Activated CD4-positive, alpha-beta memory T cell treated with anti-CD3 and anti-CD28 coated beads, Interleukin-2, amount 10 ng/mL, durations not matched to agents 7 days and 5 days (primary cell): ENCODE measurements at regions not wholly inside any gene's neighbourhood (a gene's known extent, or its start where the extent isn't known, plus 50 kb on each side); places are given as distances from the start of the nearest gene placed in this dataset.

ENCODE experiments used
- CTCF ChIA-PET: fragments of 350-600 bp; sonication (Branson Sonifier 250); formaldehyde crosslinking; loops from one replicate; lab custom pipeline; 2021; ENCODE audit warnings: antibody characterized with exemption, inconsistent platforms; lab: Charles Lee
- POLR2A ChIA-PET: fragments of 350-600 bp; sonication (Branson Sonifier 250); formaldehyde crosslinking; loops from one replicate; lab custom pipeline; 2021; ENCODE audit warnings: antibody characterized with exemption; lab: Charles Lee
- DNase-seq: peaks from one replicate; pipeline ENCODE4 v3.0.0-alpha.2; 2020
- H3K27ac Mint-ChIP-seq: one replicate; pipeline ENCODE4 v1.8.0; 2021; ENCODE audit warnings: mild to moderate bottlenecking, mixed read lengths
- H3K27me3 Mint-ChIP-seq: one replicate; pipeline ENCODE4 v1.8.0; 2021; ENCODE audit warnings: mixed read lengths
- H3K36me3 Mint-ChIP-seq: one replicate; pipeline ENCODE4 v1.8.0; 2021; ENCODE audit warnings: low read depth, mixed read lengths
- H3K4me1 Mint-ChIP-seq: one replicate; pipeline ENCODE4 v1.8.0; 2021; ENCODE audit warnings: mixed read lengths
- H3K4me3 Mint-ChIP-seq: one replicate; pipeline ENCODE4 v1.8.0; 2021; ENCODE audit warnings: mild to moderate bottlenecking, mixed read lengths
- H3K9me3 Mint-ChIP-seq: one replicate; pipeline ENCODE4 v1.8.0; 2021; ENCODE audit warnings: mixed read lengths

DNA sequence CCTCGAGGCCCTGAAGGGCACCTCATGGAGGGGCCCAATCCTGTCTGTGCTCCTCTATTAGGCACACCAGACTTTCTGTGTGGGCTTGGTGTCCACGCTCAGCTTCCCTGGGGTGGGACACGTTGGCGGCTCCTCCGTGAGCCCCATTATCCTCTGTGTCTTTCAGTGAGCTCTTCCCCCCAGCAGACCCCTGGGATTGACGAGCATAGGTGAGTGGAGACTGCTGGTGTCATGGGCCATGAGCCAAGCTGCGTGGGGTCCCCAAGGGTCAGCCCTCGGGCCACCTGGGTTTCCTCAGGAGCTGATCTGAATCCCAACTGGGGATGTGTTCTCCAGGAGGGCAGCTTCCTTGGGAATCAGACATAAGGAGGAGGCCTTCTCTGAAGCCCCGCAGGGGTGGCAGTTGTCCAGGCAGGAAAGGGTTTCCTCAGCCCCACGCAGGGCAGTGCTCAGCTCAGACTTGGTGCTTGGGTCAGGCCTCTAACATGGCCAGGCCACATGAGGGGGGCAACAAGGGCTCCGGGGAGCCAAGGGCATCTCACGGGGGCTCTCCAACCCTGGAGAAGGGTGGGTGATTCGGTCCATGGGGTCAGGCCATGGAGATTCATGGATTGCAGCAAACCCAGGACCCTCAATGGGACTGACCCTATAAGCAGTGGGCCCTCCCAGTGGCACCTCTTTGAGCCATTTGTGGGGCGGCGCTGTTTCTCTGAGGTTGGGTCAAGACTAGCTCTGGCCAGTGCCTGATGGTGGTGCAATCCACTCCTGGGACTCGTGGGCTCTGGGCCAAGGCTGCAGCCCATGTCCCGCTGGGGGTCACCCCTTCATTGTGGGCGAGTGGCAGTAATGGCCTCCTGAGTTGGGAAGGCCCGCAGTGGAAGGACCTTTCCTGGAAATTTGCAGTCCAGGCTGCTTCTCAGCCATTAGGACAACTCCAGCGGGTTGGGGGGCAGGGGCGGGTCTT is 222.5 kb downstream of the SNRPN start:
- no peaks in the 10 kb centered on the region for H3K36me3 Mint-ChIP-seq
- DNase-seq: peak; percentile 2
- H3K27me3 Mint-ChIP-seq: no peaks in the 10 kb centered on the region
- peaks cover 37% of the 10 kb centered on the region for H3K9me3 Mint-ChIP-seq
- CTCF ChIA-PET: no interaction called here
- POLR2A ChIA-PET: no interaction called here
- H3K4me1 Mint-ChIP-seq: no peaks in the 10 kb centered on the region
- H3K4me3 Mint-ChIP-seq: no peak overlapping the region
- no peak overlapping the region for H3K27ac Mint-ChIP-seq

DNA sequence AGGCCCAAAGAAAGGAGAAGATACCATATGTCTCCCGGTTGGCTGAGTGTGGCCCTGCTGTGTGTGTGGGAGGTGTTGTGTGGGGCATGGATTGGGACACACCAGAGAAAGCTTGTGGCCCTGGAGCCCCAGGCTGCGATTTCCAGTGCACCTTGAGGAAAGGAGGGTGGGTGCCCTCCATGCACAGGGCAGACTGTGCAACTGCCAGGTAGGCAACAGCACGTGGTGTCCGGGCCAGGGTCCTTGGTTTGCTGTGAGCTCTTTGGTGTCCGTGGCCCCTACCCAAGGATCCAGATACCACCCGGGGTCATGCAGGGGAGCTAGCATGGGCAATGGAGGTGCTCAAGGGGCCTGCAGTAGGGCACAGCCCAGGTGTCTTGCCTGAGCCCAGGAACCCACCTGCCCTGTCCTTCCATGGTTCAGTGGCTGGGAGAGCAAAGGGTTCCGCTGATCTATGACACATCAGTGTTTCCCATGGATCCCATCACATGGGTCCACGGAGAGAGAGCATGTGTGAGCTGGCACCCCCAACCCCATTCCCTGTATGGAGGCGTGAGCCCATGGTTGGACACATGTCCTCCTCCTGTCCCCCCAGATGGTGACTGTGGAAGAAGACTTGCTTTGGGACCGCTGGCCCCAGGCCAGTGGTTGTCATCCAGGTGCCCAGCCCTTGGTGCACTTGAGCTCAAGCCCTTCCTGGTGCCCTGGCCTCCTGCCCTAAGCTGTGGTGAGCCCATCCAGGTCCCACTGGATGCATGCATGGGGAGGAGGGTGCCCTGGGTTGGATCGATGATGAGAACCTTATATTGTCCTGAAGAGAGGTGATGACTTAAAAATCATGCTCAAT is 223.4 kb downstream of the SNRPN start:
- H3K4me3 Mint-ChIP-seq: no peak overlapping the region
- no peaks in the 10 kb centered on the region for H3K27me3 Mint-ChIP-seq
- H3K4me1 Mint-ChIP-seq: no peaks in the 10 kb centered on the region
- ChIA-PET CTCF (no interaction called here), POLR2A (no interaction called here)
- peaks cover 42% of the 10 kb centered on the region for H3K9me3 Mint-ChIP-seq
- peak; percentile 1 for DNase-seq
- H3K27ac Mint-ChIP-seq: no peak overlapping the region
- H3K36me3 Mint-ChIP-seq: no peaks in the 10 kb centered on the region

DNA sequence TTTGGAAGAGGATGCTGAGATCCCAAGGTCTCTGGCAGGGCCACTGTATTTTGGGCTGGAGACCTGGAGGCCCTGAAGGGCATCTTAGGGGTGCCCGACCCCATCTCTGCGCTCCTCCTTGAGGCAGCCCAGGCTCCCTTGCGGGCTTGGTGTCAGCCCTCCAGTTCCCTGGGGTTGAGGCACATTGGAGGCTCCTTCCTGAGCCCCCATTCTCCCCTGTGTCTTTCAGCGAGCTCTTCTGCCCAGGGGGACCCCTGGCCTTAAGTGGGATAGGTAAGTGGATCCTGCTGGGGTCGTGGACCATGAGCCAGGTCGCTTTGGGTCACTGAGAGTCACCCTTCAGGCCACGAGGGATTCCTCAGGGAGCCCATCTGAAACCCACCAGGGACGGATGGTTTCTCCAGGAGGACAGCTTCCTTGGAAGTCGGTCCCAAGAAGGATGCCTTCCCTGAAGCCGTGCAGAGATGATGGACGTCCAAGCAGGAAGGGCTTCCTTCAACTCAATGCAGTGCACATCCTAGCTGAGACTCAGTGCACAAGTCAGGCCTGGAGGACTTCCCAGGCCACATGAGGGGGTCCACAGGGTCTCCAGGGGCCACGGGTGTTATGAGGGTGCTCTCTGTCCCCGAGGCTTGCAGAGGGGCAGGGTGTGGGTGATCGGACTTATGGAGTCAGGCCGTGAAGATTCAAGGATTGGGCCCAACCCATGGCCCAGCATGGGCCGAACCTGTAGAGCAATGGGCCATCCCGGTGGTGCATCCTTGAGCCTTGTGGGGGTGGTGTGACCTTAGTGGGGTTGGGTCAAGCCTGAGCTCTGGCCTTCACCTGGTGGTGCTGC is 224.3 kb downstream of the SNRPN start:
- DNase-seq: peak; percentile 14
- H3K4me3 Mint-ChIP-seq: no peak overlapping the region
- no peaks in the 10 kb centered on the region for H3K36me3 Mint-ChIP-seq
- ChIA-PET POLR2A (no interaction called here), CTCF (no interaction called here)
- H3K27me3 Mint-ChIP-seq: no peaks in the 10 kb centered on the region
- no peak overlapping the region for H3K27ac Mint-ChIP-seq
- H3K9me3 Mint-ChIP-seq: peaks cover 42% of the 10 kb centered on the region
- no peaks in the 10 kb centered on the region for H3K4me1 Mint-ChIP-seq

DNA sequence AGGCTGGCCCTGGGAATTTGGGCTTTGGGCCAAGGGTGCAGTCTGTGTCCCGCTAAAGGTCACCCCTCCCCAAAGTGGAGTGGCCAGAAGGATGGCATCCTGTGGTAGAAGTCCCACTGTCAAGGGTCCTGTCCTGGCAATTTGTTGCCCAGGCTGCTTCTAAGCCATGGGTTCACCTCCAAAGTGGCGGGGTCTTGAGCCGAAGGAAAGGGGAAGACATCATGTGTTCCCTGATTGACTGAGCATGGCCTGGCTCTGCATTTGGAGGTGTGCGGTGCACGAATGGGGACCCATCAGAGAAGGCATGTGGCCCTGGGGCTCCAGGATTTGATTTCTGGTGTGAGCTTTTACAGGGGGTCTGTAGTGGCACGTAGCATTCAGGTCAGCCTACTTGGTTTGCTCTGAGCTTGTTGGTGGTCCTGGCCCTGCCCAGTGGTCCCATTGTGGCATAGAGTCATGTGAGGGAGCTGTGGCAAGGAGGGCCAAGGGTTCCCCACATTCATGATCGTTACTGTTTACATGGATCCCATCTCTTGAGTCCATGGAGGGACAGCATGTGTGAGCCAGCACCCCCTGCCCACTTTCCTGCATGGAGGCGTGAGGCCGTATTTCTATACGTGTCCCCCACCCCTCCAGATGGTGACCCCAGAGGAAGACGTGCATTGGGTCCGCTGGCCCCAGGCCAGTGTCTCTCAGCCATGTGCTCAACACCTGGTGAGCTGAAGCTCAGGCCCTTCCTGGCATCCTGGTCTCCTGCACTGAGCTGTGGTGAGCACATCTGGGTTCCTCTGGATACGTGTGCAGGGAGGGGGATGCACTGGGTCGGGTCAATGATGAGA is 225.1 kb downstream of the SNRPN start:
- Mint-ChIP-seq H3K27me3 (no peaks in the 10 kb centered on the region), H3K36me3 (no peaks in the 10 kb centered on the region), H3K4me1 (no peaks in the 10 kb centered on the region), H3K4me3 (no peak overlapping the region), H3K9me3 (peaks cover 35% of the 10 kb centered on the region), H3K27ac (no peak overlapping the region)
- no peak for DNase-seq
- ChIA-PET POLR2A (no interaction called here), CTCF (no interaction called here)

DNA sequence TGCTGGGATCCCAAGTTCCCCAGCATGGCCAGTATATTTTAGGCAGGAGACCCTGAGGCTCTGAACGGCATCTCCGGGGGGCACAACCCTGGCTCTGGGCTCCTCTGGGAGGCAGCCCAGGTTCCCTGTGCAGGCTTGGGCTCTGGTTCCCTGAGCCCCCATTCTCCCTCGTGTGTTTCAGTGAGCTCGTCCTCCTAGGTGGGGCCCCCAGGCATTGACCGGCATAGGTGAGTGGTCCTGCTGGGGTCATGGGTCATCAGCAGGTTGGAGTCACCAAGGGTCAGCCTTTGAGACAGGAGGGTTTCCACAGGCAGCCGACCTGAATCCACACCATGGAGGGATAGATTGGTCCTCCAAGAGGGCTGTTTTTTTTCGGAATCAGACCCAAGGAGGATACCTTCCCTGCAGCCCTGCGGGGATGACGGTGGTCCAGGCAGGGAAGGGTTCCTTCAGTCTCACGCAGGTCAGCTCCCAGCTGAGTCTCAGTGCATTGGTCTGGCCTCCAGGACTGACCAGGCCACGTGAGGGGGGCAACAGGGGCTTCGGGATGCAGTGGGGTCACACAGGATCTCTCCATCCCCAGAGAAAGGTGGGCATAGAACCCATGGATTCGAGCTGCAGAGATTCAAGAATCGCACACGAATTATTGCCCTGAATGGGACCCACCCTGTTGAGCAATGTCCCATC is 226.0 kb downstream of the SNRPN start:
- DNase-seq: no peak
- H3K4me3 Mint-ChIP-seq: no peak overlapping the region
- CTCF ChIA-PET: no interaction called here
- no peak overlapping the region for H3K27ac Mint-ChIP-seq
- H3K36me3 Mint-ChIP-seq: no peaks in the 10 kb centered on the region
- POLR2A ChIA-PET: no interaction called here
- H3K9me3 Mint-ChIP-seq: peaks cover 38% of the 10 kb centered on the region
- no peaks in the 10 kb centered on the region for H3K27me3 Mint-ChIP-seq
- H3K4me1 Mint-ChIP-seq: no peaks in the 10 kb centered on the region

DNA sequence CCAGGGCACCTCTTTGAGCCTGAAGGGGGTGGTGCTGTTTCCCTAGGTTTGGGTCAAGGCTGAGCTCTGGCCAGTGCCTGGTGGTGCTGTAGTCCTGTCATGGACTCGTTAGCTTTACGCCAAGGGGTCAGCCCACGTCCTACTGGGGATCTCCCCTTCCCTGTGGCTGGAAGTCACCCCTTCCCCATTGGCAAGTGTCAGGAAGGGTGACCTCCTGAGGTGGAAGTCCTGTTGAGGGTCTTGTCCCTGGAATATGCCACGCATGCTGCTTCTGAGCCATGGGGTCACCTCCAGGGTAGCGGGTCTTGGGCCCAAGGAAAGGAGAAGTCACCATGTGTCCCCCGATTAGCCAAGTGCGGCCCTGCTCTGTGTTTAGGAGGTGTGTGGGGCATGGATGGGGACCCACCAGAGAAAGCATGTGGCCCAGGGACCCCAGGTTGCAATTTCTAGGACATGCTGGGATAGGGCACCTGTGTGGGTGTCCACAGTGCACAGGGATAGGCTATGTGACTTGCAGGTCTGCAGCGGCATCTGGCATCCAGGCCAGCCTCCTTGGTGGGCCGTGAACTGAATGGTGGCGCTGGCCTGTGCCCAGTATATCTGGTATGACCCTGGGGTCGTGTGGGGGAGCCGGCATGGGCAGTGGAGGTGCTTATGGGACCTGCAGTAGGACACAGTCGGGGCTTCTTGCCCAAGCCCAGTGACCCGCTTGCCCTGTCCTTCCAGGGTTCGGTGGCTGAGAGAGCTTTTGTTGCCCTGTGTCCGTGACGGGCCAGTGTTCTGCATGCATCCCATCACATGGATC is 226.7 kb downstream of the SNRPN start:
- no peak for DNase-seq
- POLR2A ChIA-PET: no interaction called here

DNA sequence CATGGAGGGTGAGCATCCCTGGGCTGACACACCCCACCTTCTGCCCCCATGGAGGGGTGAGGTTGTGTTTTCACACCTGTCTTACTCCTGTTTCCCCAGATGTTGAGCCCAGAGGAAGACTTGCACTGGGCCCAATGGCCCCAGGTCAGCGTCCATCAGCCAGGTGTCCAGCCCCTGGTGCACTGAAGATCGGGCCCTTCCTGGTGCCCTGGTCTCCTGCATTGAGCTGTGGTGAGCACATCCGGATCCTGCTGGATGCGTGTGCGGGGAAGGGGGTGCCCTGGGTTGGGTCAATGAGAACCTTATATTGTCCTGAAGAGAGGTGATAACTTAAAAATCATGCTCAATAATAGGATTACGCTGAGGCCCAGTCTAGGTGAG is 227.3 kb downstream of the SNRPN start:
- H3K36me3 Mint-ChIP-seq: no peaks in the 10 kb centered on the region
- no peak overlapping the region for H3K4me3 Mint-ChIP-seq
- no peak overlapping the region for H3K27ac Mint-ChIP-seq
- H3K9me3 Mint-ChIP-seq: peaks cover 37% of the 10 kb centered on the region
- CTCF ChIA-PET: no interaction called here
- no peaks in the 10 kb centered on the region for H3K27me3 Mint-ChIP-seq
- no peaks in the 10 kb centered on the region for H3K4me1 Mint-ChIP-seq
- POLR2A ChIA-PET: no interaction called here
- DNase-seq: no peak

More for the DNA sequence above, 226.7 kb downstream of the SNRPN start:
- H3K4me1 Mint-ChIP-seq: no peaks in the 10 kb centered on the region
- no peaks in the 10 kb centered on the region for H3K36me3 Mint-ChIP-seq
- no peak overlapping the region for H3K27ac Mint-ChIP-seq
- H3K4me3 Mint-ChIP-seq: no peak overlapping the region
- H3K27me3 Mint-ChIP-seq: no peaks in the 10 kb centered on the region
- peaks cover 37% of the 10 kb centered on the region for H3K9me3 Mint-ChIP-seq
- CTCF ChIA-PET: no interaction called here

DNA sequence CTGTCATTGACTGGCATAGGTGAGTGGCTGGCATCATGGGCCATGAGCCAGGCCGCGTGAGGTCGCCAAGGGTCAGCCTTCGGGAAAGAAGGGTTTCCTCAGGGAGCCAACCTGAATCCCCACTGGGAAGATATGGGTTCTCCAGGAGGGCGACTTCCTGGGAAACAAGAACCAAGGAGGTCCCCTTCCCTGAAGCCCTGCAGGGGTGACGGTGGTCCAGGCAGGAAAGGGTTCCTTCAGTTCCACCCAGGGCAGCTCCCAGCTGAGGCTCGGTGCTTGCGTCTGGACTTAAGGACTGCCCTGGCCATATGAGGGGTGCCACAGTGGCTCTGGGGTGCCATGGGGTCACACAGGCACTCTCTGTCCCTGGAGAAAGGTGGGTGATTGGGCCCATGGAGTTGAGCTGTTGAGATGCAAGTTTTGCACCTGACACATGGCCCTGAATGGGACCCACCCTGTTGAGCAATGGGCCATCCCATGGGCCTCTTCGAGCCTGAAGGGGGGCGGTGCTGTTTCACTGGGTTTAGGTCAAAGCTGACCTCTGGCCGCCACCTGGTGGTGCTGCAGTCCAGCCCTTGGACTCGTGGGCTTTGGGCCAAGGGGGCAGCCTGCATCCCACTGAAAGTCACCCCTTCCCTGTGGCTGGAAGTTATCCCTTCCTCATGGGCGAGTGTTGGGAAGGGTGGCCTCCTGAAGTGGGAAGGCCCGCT is 228.1 kb downstream of the SNRPN start:
- H3K4me3 Mint-ChIP-seq: no peak overlapping the region
- ChIA-PET CTCF (no interaction called here), POLR2A (no interaction called here)
- H3K36me3 Mint-ChIP-seq: no peaks in the 10 kb centered on the region
- H3K4me1 Mint-ChIP-seq: no peaks in the 10 kb centered on the region
- H3K27me3 Mint-ChIP-seq: no peaks in the 10 kb centered on the region
- H3K27ac Mint-ChIP-seq: no peak overlapping the region
- no peak for DNase-seq
- H3K9me3 Mint-ChIP-seq: peaks cover 44% of the 10 kb centered on the region

DNA sequence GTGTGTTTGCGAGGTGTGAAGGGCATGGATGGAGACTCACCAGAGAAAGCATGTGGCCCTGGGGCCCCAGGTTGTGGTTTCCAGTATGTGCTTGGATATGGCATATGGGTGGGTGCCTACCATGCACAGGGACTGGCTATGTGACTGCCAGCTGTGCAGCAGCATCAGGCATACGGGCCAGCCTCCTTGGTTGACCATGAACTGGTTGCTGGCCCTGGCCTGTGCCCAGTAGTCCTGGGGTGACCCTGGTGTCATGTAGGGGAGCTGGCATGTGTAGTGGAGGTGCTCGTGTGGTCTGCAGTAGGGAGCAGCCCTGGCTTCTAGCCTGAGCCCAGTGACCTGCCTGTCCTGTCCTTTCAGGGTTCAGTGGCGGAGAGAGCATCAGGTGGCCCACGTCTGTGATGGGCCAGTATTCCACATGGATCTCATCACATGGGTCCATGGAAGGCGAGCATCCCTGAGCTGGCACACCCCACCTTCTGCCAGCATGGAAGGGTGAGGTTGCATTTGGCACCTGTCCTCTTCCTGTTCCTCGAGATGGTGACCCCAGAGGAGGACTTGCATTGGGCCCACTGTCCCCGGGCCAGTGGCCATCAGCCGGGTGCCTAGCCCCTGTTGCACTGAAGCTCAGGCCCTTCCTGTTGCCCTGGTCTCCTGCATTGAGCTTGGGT is 228.9 kb downstream of the SNRPN start:
- CTCF ChIA-PET: no interaction called here
- Mint-ChIP-seq H3K4me3 (no peak overlapping the region), H3K4me1 (no peaks in the 10 kb centered on the region), H3K27ac (no peak overlapping the region), H3K36me3 (no peaks in the 10 kb centered on the region), H3K27me3 (no peaks in the 10 kb centered on the region), H3K9me3 (peaks cover 49% of the 10 kb centered on the region)
- POLR2A ChIA-PET: no interaction called here
- DNase-seq: no peak

DNA sequence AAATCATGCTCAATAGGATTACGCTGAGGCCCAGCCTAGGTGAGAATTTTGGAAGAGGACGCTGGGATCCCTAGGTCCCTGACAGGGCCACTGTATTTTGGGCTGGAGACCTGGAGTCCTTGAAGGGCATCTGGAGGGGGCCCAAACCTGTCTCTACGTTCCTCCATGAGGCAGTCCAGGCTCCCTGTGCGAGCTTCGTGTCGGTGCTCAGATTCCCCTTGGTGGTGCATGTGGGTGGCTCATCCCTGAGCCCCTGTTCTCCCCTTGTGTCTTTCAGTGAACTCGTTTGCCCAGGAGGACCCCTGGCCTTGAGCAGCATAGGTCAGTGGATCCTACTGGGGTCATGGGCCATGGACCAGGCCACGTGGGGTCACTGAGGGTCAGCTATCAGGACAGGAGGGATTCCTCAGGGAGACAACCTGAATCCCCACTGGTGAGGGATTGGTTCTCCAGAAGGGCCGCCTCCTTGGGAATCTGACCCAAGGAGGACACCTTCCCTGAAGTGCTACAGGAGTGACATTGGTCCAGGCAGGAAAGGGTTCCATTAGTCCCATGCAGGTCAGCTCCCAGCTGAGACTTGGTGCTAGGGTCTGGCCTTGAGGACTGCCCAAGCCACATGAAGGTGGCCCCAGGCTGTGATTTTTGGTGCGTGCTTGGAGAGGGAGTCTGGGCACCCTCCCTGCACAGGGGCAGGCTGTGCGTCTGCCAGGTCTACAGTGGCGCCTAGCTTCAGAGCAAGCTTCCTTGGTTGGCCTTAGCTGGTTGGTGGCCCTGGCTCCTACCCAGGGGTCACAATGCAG is 229.8 kb downstream of the SNRPN start:
- Mint-ChIP-seq H3K36me3 (no peaks in the 10 kb centered on the region), H3K4me1 (no peaks in the 10 kb centered on the region), H3K27me3 (no peaks in the 10 kb centered on the region), H3K4me3 (no peak overlapping the region), H3K9me3 (peaks cover 48% of the 10 kb centered on the region), H3K27ac (no peak overlapping the region)
- DNase-seq: no peak
- POLR2A ChIA-PET: no interaction called here
- CTCF ChIA-PET: no interaction called here
